GM18907 (cell line): ENCODE measurements at regions not wholly inside any gene's neighbourhood (a gene's known extent, or its start where the extent isn't known, plus 50 kb on each side); places are given as distances from the start of the nearest gene placed in this dataset.
"Not testable (repeated sequence)": the region's sequence is repeated elsewhere in the genome, so short reads cannot be mapped to it uniquely, and the experiment has no call there.

Source experiments
- ATAC-seq: cut with Tn5 transposase; IDR thresholded peaks from one replicate; pipeline ENCODE4 v1.9.1; 2021; ENCODE audit warnings: mild to moderate bottlenecking, moderate library complexity; ENCODE audit not compliant: unreplicated experiment

GRCh38 chr1:74937176-74937575 is 197.0 kb upstream of the LHX8 start:
- ATAC-seq: no peak

- no peak for ATAC-seq
Observed at GRCh38 chr1:74943046-74943445, 191.1 kb upstream of the LHX8 start.

- ATAC-seq: no peak
Observed at GRCh38 chr1:74946388-74946787, 187.8 kb upstream of the LHX8 start.

DNA sequence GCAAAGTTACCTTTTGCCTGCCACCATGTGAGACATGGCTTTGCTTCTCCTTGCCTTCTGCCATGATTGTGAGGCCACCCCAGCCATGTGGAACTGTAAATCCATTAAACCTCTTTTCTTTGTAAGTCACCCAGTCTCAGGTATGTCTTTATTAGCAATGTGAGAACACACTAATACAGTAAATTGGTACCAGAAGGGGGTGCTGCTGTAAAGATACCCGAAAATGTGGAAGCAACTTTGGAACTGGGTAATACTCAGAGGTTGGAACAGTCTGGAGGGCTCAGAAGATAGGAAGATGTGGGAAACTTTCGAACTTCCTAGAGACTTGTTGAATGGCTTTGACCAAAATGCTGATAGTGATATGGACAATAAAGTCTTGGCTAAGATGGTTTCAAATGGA is 184.8 kb upstream of the LHX8 start:
- ATAC-seq: not testable (repeated sequence)

DNA sequence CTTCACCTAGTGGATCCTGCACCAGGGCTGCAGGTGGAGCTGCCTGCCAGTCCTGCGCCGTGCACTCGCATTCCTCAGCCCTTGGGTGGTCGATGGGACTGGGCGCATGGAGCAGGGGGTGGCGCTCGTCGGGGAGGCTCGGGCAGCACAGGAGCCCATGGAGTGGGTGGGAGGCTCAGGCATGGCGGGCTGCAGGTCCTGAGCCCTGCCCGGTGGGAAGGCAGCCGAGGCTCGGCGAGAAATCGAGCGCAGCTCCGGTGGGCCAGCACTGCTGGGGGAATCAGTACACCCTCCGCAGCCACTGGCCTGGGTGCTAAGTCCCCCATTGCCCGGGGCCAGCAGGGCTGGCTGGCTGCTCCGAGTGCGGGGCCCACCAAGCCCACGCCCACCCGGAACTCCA is 182.2 kb upstream of the LHX8 start:
- ATAC-seq: not testable (repeated sequence)

DNA sequence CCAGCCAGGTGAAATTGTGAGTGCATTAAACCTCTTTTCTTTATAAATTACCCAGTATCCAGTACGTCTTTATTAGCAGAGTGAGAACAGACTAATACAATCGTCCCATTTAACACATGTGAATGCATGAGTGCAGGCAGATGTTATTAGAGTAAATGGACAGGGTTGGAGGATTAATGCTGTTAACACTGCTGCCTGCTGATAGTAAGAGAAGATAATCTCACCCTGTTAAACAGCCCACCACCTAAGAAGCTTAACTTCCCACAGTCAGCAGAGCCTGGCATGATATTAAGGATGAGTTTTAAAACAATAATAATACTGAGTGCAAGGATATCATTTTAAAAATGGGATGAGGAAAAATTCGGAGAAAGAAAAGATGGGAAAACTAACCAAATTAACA is 181.4 kb upstream of the LHX8 start:
- no peak for ATAC-seq

DNA sequence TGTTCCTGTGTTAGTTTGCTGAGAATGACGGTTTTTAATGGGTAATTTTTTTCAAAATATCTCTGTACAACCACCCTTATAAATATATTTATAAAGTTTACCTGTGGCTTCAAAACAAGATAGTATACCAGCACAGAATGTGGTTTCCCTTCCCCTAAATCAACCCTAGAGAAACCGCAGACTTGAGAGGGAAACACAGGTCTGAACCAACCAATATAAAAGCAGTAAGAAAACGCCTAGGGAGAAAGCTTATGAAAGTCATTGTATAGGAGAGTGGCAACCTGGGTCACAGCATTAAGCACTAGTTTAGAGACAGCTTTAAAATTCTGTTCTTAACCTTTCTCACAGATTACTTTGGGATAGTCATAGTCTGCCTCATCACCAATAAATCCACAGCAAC is 180.6 kb upstream of the LHX8 start:
- no peak for ATAC-seq

GRCh38 chr1:74963120-74963519 is 171.1 kb upstream of the LHX8 start:
- ATAC-seq: no peak

GRCh38 chr1:74964508-74965102 is 169.6 kb upstream of the LHX8 start:
- no peak for ATAC-seq

DNA sequence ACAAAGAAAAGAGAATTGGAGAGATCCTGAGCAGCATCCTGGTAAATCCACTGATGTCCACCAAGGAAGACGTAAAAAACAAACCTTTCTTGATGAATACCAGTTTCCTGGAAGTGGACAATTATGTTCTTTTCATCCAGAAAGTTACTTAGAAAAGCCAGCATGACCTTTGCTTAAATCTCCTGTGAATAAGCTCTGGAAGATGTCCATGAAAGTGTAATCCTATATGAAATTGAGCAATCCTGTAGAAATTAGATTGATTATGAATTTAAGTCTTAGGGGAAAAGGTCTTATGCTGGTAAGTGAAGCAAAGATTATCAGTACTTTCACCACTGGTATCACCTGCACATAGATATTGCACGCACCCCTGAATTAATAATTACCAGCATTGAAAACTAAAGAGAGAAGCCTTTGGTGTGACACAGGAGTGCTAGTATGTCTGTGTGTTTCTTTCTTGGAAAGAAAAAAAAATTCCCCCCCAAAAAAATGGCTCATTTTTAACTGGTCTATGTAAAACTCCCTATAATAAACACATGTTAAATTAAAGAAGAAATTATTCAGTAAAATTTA is 164.5 kb upstream of the LHX8 start:
- no peak for ATAC-seq

DNA sequence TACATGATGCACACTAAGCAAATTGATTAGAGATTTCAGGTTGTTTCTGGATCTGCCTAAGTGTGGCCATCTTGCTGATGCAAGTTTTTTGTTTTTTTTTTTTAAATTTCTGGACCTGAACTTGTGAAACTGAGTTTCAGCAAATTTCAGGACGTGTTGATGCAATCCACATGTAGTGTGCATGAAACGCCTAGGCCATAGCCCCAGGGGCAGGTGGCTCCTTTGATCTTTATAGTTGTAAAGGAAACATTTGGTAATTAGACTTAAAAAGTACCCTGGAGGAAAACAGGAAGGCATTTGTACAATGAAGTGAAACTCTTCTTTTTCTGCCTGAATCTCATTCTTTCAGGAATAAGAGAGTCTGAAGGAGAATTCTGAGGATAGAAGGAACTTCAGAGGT is 162.2 kb upstream of the LHX8 start:
- no peak for ATAC-seq

DNA sequence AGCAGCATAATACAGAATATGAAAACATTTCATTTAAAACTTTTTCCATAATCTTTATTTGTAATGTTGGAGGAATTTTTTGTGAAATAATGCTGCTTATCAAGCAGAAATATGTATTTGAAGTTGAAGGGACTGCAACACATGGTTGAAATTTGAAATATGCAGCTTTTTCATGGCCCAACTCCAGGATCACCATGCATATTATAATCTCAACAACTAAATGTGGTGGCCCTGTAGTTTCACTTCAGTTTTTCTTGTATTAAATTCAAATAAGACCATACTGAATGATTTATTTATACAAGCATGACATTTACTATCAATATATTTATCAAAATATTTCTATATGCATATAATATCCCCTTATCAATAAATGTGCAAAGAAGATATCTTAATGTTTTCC is 157.7 kb upstream of the LHX8 start:
- no peak for ATAC-seq

DNA sequence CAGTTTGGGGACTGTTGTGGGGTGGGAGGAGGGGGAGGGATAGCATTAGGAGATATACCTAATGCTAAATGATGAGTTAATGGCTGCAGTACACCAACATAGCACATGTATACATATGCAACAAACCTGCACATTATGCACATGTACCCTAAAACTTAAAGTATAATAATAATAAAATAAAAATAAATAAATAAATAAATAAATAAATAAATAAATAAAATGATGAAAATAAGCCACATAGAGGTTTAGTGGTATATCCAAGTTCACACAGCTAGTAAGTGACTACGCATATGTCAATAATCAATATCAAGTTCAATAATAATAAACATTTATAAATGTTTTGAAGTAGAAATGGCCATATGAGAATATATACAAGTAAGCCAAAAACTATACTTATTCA is 141.7 kb upstream of the LHX8 start:
- ATAC-seq: not testable (repeated sequence)

GRCh38 chr1:74995821-74996220 is 138.4 kb upstream of the LHX8 start:
- ATAC-seq: no peak

GRCh38 chr1:75010547-75010946 is 123.6 kb upstream of the LHX8 start:
- ATAC-seq: no peak

GRCh38 chr1:75014250-75014649 is 119.9 kb upstream of the LHX8 start:
- no peak for ATAC-seq

DNA sequence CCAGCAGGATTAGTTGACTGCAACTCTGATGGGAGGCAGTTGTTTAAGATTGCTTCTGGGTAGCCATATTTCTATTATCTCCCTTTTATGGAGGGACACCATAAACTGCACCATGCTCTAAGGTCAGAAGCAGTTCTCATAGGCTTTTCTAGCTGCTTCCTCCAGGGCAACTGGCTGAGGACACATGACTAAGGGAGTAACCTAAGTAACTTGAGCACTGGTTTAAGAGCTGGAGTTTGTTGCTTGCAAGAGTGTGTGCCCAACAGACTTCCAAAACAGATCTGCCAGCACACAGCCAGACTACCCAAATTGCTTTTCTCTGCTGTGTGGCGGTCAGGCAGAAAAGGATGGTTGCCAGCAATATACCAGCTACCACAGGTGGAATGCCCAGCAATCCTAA is 111.2 kb upstream of the LHX8 start:
- ATAC-seq: no peak

GRCh38 chr1:75034376-75034775 is 99.8 kb upstream of the LHX8 start:
- no peak for ATAC-seq

DNA sequence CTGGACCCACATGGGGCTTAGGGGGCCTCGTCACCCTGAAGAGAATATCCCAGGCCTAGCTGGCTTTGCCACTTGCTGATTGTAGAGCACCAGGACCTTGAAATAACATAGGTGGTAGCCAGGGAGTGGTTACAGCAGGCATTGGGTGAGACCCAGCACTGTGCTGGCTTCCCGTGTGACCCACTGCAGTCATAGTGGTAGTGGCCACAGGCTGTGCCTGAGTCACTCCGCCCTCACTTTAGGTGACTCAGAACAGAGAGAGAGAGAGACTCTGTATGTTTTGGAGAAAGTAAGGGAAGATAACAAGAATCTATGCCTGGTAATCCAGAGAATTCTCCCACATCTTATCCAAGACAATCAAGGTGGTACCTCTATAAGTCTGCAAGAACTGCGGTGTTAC is 98.7 kb upstream of the LHX8 start:
- ATAC-seq: no peak

DNA sequence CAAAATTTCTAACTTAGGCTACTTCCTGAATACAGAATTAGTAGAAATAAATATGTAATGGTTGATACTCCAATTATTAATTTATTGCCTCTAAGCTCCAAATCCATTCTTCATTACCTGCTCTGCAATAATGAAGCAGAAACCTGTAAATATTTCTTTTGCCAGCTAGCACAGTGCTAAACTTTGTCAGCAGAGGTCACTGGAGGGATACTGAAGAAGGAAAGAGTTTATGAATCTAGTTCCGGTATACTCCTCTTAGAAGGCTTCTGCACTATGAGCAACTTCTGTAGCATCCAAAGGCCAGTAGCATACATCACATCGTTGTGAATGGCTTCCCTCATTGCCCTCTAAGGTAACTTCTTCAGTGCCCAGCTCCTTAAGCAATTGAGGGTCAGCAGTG is 81.0 kb upstream of the LHX8 start:
- no peak for ATAC-seq

- ATAC-seq: no peak
Observed at GRCh38 chr1:75058424-75058823, 75.8 kb upstream of the LHX8 start.

DNA sequence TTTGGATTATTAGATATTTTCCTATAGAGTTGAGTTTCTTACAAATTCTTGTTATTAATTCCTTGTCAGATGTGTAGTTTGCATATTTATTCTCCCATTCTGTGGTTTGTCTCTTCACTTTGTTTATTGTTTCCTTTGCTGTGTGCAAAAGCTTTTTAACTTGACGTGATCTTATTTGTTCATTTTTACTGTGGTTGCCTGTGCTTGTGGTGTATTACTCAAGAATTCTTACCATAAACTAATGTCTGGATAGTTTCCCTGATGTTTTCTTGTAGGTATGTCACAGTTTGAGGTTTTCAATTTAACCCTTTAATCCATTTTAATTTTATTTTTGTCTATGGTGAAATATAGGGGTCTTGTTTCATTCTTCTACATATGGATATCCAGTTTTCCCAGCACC is 72.1 kb upstream of the LHX8 start:
- ATAC-seq: no peak

- ATAC-seq: no peak
Observed at GRCh38 chr1:75067975-75068374, 66.2 kb upstream of the LHX8 start.
